LNCaP clone FGC (cell line): ENCODE measurements at regions not wholly inside any gene's neighbourhood (a gene's known extent, or its start where the extent isn't known, plus 50 kb on each side); places are given as distances from the start of the nearest gene placed in this dataset.

Experiments used
- DNase-seq: peaks from one replicate; pipeline ENCODE4 v3.0.0-alpha.2; 2011; ENCODE audit warnings: low read depth
- H3K4me3 ChIP-seq: 2 replicates; pipeline ENCODE4 v1.5.1; 2011; ENCODE audit warnings: mild to moderate bottlenecking, low read depth, low read length, control low read depth
- CTCF ChIP-seq: IDR thresholded peaks from 2 replicates; pipeline ENCODE4 v1.5.1; 2012; ENCODE audit warnings: mild to moderate bottlenecking; ENCODE audit not compliant: control insufficient read depth, insufficient read depth; ENCODE audit errors: extremely low read depth

DNA sequence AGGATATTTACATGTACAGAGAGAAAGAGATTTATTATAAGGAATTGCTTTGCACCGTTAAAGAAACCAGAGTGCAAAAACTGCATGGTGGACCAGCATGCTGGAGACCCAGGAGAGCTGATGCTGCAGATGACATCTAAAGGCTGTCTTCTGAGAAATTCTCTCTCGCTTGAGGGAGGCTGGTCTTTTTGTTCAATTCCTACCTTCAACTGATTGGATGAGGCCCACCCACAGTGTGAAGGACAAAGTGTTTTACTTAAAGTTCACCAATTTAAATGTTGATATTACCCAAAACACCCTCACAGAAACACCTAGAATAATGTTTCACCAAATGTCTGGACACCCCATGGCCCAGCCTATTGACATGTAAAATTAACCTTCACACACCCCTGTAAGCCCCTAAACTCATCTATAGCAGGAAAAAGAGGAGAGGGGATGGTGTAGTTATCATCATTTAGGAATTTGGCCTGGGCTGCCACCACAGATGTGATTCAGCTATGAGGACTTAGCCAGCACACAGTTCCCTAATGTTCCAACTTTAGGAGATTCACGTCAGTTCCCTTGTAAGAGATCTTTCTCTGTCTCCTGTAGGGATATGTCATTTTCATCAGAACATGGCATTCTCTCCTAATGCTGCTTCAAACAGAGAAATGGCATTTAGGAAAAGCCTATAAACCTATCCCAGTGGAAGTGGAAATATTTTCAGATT lies 358.2 kb upstream of the TLE4 start:
- no peak for DNase-seq
- TF ChIP-seq CTCF = no peak
- no peak overlapping the region for H3K4me3 ChIP-seq

DNA sequence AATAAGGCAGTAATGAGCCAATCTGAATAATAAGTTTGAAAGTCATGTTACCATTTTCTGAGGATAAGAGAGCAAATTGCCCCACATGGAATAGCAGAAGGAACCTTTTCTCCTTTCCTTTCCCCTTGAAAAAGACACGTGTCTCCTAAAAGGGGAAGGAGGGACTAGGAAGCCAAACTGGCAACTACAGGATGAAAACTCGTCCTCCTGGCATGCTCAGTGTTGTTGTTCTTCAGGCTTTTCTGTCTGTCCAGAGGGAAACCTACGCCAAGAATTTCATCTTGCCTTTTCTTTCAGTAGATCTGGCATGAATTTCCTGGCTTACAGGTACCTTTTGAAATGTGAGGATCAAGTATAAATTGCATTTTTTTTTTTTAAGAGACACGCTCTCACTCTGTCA lies 355.9 kb upstream of the TLE4 start:
- H3K4me3 ChIP-seq = no peak overlapping the region
- no peak for TF ChIP-seq CTCF
- no peak for DNase-seq

GRCh38 chr9:79220251-79220650 lies 351.5 kb upstream of the TLE4 start:
- no peak for DNase-seq
- no peak for TF ChIP-seq CTCF
- no peak overlapping the region for H3K4me3 ChIP-seq

- no peak overlapping the region for H3K4me3 ChIP-seq
- DNase-seq = no peak
- no peak for TF ChIP-seq CTCF
Observed at GRCh38 chr9:79220666-79221065, 351.1 kb upstream of the TLE4 start.

DNA sequence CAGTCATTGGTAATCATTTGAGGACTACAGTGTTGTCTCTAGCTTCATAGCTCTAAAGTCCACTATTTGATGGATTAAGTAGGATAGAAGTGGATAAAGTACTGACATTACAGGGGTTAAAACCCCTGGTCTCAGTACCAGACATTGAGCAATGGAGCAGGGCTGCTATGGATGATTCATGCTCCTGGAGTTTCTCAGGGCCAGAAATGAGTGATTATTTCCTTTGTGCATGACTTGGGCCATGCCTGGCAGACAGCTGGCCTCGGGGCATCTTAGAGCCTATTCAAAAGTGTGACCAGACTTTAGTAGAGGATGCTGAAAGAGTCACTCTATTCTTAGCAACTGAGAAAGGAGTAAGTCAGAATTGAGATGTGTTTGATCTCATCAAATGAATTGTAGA lies 350.7 kb upstream of the TLE4 start:
- no peak for DNase-seq
- TF ChIP-seq CTCF = no peak
- no peak overlapping the region for H3K4me3 ChIP-seq

DNA sequence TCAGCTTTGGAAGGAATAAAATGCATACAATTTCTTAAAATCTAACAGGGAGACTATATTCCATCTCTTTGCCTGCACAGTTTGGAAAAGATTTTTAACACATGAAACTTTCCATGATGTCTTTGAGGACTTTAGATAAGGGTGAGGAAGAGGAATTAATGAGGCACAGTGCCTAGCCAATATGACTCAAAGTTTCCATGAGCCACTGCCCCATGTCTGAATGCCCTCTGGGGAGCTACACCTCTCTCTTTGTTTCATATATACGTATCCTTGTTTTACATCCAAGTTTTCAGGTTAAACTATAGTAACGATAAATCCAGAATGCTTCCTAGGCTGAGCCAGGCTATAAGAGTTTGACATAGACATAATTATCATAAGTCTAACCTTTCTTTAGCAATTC lies 349.3 kb upstream of the TLE4 start:
- TF ChIP-seq CTCF = no peak
- DNase-seq = no peak
- no peak overlapping the region for H3K4me3 ChIP-seq

GRCh38 chr9:79224672-79225433 lies 346.9 kb upstream of the TLE4 start:
- DNase-seq = no peak
- no peak for TF ChIP-seq CTCF
- no peak overlapping the region for H3K4me3 ChIP-seq
